Right atrium auricular region (tissue), 2 donors: ENCODE measurements at regions not wholly inside any gene's neighbourhood (a gene's known extent, or its start where the extent isn't known, plus 50 kb on each side); places are given as distances from the start of the nearest gene placed in this dataset.

Experiments used
- DNase-seq: peaks from one replicate; pipeline ENCODE4 v3.0.0-alpha.2; 2019; ENCODE audit warnings: low spot score
- H3K27ac ChIP-seq, 2 donors: fragments of 200-600 bp; sonication (generic); 1 replicate in 1 of 2; 2 replicates in 1 of 2; pipeline ENCODE4 v1.5.1; 2016 to 2019
- H3K27me3 ChIP-seq, 2 donors: fragments of 200-600 bp; sonication (generic); one replicate each; pipeline versions ENCODE4 v1.5.1 to v1.6.0; 2017 to 2019
- H3K36me3 ChIP-seq: fragments of 200-600 bp; sonication (generic); one replicate; pipeline ENCODE4 v1.5.1; 2016
- H3K4me1 ChIP-seq, 2 donors: fragments of 200-600 bp; sonication (generic); one replicate each; pipeline versions ENCODE4 v1.5.1 to v1.6.0; 2017 to 2019
- H3K4me3 ChIP-seq, 2 donors: fragments of 200-600 bp; sonication (generic); 1 replicate in 1 of 2; 2 replicates in 1 of 2; pipeline ENCODE4 v1.5.1; 2017 to 2019; ENCODE audit warnings: mild to moderate bottlenecking in 1 of 2, moderate library complexity in 1 of 2
- H3K9me3 ChIP-seq, 2 donors: fragments of 200-600 bp; sonication (generic); one replicate each; pipeline ENCODE4 v1.5.1; 2019
- TF ChIP-seq, protein P1 (sequence below), 2 donors: fragments of 200-600 bp; sonication (generic); IDR thresholded peaks; one replicate each; pipeline ENCODE4 v1.5.1; 2019; ENCODE audit warnings: antibody characterized with exemption in 2 of 2

- no peak for DNase-seq
These were observed 272.1 kb downstream of the TLE1 start for GRCh38 chr9:81417299-81417675.

DNA sequence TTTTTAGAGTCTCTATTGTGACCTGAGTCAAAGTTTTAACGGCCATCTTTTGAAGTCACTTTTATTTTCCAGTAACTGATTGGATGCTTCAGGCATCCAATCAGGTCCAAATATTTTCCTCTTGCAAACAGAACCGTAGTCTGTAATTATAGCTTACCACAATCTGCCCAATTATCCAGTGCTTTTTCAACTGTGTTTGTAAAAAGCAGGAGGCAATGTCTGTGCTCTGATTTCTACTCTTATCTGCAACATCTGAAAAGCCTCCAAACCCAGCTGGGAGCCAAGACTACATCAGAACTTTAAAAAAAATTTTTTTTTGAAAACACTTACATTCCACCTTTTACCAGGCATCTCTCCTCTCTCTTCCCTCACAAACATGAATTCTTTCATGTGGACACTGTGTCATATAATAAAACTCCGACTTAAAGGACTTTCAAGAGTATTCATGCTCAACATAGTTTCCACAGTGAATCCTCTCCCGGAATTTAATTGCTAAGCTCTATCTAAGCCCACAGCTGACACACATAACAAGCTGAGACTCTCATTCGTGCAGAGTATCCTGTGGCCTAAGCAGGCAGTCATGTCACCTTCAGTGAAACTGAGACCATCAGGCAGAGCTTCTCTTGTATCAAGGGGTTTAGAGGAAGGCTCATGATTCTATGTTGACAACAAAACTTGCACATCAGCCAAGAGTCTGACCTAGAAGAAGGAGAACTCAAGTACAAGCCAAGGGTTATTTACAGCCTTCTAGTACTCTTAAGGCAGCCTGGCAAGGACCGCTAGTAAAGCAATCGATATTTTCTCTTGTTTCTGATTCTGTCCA lies 272.7 kb downstream of the TLE1 start:
- no peak for DNase-seq
- TF ChIP-seq, protein P1, sequence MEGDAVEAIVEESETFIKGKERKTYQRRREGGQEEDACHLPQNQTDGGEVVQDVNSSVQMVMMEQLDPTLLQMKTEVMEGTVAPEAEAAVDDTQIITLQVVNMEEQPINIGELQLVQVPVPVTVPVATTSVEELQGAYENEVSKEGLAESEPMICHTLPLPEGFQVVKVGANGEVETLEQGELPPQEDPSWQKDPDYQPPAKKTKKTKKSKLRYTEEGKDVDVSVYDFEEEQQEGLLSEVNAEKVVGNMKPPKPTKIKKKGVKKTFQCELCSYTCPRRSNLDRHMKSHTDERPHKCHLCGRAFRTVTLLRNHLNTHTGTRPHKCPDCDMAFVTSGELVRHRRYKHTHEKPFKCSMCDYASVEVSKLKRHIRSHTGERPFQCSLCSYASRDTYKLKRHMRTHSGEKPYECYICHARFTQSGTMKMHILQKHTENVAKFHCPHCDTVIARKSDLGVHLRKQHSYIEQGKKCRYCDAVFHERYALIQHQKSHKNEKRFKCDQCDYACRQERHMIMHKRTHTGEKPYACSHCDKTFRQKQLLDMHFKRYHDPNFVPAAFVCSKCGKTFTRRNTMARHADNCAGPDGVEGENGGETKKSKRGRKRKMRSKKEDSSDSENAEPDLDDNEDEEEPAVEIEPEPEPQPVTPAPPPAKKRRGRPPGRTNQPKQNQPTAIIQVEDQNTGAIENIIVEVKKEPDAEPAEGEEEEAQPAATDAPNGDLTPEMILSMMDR (IDR thresholded peaks at IDR 0.05): no peak
- Histone ChIP-seq H3K36me3 (no peaks in the 10 kb centered on the region), H3K4me3 (no peak overlapping the region), H3K9me3 (no peaks in the 10 kb centered on the region), H3K27ac (no peak overlapping the region), H3K4me1 (peaks cover 0 to 9% of the 10 kb centered on the region in 2 donors), H3K27me3 (no peaks in the 10 kb centered on the region)

More at GRCh38 chr9:81417299-81417675, 272.1 kb downstream of the TLE1 start:
- H3K36me3 ChIP-seq: no peaks in the 10 kb centered on the region
- H3K27ac ChIP-seq: no peak overlapping the region
- no peaks in the 10 kb centered on the region for H3K27me3 ChIP-seq
- TF ChIP-seq, protein P1 (IDR thresholded peaks at IDR 0.05): no peak
- H3K4me1 ChIP-seq: peaks cover 0 to 9% of the 10 kb centered on the region in 2 donors
- H3K9me3 ChIP-seq: no peaks in the 10 kb centered on the region
- no peak overlapping the region for H3K4me3 ChIP-seq

GRCh38 chr9:81414836-81415235 lies 274.5 kb downstream of the TLE1 start:
- H3K27me3 ChIP-seq: no peaks in the 10 kb centered on the region
- H3K4me1 ChIP-seq: peaks cover 0 to 9% of the 10 kb centered on the region in 2 donors
- TF ChIP-seq, protein P1 (IDR thresholded peaks at IDR 0.05): no peak
- H3K36me3 ChIP-seq: no peaks in the 10 kb centered on the region
- H3K27ac ChIP-seq: no peak overlapping the region
- no peaks in the 10 kb centered on the region for H3K9me3 ChIP-seq
- H3K4me3 ChIP-seq: no peak overlapping the region
- no peak for DNase-seq

- Histone ChIP-seq H3K4me3 (no peak overlapping the region), H3K27ac (no peak overlapping the region)
- TF ChIP-seq, protein P1 (IDR thresholded peaks at IDR 0.05): no peak
These were observed 277.4 kb downstream of the TLE1 start for GRCh38 chr9:81411961-81412360.

DNA sequence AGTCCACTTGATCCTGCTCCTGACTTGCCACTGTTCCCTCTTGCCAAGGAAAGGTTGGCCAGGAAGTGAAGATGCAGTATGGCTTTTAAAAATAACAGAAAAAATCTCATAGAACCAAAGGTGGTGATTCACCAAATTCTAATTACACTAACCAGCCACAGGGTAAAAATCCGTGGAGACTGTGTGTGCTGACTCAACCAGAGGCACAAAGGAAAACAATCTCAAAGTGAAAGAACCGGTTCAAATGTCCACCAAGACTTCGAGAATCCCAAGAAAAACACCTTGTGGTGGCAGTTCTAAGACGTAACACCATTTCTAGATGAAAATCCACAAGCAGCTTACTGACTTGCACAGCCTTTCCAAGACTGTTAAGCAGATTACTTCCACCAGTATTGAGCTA lies 279.1 kb downstream of the TLE1 start:
- H3K27me3 ChIP-seq: no peaks in the 10 kb centered on the region
- no peak overlapping the region for H3K4me3 ChIP-seq
- no peaks in the 10 kb centered on the region for H3K4me1 ChIP-seq
- H3K27ac ChIP-seq: no peak overlapping the region
- DNase-seq: no peak
- H3K9me3 ChIP-seq: no peaks in the 10 kb centered on the region
- no peaks in the 10 kb centered on the region for H3K36me3 ChIP-seq
- TF ChIP-seq, protein P1 (IDR thresholded peaks at IDR 0.05): no peak

More at GRCh38 chr9:81411961-81412360, 277.4 kb downstream of the TLE1 start:
- Histone ChIP-seq H3K36me3 (no peaks in the 10 kb centered on the region), H3K4me1 (peaks cover 0 to 3% of the 10 kb centered on the region in 2 donors), H3K27me3 (no peaks in the 10 kb centered on the region), H3K9me3 (no peaks in the 10 kb centered on the region)
- DNase-seq: no peak
